Kasumi-1 (cell line): ENCODE measurements at regions not wholly inside any gene's neighbourhood (a gene's known extent, or its start where the extent isn't known, plus 50 kb on each side); places are given as distances from the start of the nearest gene placed in this dataset.

Experiments used
- DNase-seq, 2 experiments: peaks; one replicate each; lab custom pipeline; 2025; lab: John Stamatoyannopoulos, UW

DNA sequence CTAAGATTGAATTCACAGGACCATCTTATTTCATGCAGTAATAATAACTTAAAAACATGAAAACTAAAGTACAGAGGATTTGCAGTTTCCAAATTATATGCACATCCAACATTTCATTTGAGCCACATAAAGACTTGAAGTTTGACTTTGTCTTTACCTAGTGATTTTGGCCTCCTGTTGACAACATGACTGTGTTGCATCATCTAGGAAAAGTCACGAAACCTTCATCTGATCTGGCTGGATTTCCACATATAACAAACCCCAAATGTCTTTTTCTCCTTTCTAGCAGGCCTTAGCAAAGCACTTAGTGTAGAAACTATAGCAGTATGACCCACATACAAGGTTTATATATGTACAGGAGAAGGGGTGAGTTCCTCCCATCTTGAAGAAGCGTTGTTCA, 406.5 kb upstream of the CDH5 start:
- DNase-seq = no peak

DNA sequence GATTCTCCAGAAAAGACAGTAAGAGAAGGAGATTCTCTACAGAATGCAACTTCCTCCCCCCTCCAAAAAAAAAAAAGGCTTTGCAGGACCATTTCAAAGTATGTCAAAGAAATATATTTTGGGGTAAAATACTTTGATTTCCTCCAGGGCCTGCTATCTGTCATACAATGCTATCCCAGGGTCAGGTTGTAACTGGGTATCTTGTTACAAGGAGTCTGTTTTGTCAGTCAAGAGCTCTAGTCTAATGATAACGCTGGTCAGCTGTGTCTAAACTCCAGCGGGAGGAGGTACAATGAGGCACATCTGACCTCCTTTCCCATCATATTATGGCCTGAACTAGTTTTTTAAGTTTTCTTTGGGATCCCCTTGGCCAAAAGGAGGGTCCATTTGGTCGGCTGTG, 408.4 kb upstream of the CDH5 start:
- DNase-seq = no peak

DNA sequence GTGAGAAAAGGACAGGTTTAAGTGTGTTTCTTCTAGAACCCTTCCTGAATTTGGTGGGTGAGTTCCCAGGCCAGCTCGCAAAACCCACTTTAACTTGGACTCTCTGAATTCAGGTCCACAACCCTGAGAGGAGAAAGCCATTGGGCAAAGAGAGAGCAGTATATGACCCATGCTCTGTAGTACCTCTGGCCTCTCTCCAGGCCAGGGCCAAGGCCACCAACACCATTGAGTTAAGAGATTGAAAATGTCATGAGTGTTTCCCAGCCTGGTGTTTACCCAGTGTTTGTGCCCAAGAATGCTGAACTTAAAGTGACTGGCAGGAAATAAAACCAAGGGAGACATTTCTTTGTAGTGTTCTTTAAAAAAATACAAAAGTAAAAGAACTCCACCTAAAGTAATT, 410.4 kb upstream of the CDH5 start:
- no peak for DNase-seq

DNA sequence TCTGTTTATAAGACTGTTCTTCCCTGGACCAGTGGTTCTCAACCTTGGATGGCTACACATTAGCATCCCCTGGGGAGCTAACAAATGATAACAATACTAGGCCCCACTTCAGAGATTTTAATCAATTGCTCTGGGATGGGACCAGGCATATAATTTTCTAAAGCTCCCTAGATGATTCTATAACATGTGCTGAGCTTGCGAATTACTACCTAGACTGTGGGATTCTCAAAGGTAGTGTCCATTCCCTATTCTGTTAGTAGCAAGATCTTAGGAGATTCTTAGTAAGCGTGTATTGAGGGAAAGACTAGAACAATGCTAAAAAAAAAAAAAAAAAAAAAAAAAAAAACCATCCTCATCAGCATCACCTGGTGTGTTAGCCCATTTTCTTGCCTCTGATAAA, 412.0 kb upstream of the CDH5 start:
- no peak for DNase-seq

DNA sequence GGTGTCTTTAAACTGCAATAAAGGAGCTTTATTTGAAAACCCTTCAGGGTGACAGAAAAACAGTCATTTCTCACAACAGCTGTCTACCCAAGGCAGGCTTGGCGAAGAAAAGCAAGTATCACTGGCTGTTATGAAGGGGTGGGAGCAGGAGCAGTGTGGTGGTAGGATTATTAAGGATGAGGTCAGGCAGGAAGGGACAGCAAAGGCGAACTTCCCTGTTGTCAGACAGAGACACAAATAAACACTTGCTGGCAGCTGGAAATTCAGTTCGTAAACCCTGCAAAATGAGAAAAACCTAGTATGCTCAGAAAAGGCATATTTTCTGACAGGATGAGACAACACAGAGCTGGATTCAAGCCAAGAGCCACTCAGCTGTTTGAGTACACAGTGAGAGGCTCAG, 416.3 kb upstream of the CDH5 start:
- no peak for DNase-seq

DNA sequence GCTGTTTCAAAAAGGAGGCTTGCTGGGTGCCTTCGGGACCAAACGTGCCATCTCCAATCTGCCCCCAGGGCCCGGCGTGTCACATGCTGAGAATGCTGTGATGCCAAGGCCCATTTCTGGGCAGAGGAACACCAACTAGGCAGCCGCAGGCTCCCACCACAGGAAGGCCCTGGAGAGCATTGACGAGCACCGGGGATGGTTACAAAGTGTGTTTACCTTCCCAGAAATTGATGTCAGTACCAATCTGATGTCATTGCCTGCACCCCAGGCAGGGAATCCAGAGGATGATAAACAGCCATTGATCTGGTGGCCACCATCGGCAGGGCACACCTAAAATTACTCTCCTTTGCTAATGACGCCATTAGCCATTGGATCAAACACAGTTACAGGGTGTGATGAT, 418.1 kb upstream of the CDH5 start:
- no peak for DNase-seq

DNA sequence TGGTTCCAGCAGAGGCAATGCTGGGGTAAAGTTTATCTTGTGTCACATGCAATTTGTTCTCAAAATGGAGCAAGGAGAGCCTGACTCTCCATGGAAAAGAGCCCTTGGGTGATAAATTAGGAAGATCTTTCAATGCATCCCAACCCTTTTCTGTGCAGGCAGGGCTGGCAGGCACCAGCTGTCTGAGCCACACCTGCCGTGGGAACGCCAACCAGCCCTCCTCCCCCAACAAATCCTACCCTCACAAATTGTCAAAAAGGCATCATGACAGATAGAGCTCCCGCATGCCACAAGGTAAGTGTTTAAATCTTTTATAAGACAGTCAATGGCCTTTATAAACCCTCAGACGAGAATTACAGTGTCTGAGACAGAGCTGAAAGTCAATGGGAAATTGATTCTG, 418.5 kb upstream of the CDH5 start:
- no peak for DNase-seq

DNA sequence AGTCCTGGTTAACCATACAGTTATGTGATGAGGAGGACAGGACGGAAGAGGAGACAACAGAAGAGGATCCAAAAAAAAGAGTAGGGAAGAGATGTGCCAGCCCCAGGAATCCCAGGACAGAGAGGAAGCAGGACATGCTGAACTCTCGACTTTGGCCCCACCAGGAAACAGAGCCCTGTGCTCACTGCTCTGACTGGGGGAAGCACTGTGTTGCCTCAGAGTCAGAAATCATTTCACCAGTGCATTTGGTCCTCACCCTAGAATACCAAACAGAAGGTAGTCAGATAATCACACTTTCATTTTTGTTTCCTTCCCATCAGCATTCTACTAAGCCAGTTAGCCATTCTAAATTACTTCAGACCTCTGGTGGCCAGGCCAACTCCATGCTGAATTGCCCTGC, 421.0 kb upstream of the CDH5 start:
- DNase-seq = no peak

DNA sequence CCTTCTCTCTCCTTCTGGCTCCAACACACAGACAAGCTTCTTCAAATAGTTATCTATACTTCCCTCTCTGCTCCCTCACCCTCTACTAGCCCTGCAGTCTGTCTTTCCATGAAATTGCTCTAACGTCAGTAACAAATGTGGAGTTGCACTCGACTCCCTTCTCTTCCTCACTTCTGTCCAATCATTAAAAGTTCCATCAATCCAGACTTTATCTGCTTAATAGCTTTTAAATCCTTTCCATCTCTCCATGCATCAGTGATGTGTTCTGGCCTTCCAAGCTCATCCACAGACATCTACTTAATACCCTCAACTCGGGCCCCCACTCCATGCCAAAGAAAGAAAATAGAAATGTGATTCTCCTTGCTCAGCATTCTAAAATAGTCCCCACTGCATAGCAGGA, 422.1 kb upstream of the CDH5 start:
- no peak for DNase-seq

DNA sequence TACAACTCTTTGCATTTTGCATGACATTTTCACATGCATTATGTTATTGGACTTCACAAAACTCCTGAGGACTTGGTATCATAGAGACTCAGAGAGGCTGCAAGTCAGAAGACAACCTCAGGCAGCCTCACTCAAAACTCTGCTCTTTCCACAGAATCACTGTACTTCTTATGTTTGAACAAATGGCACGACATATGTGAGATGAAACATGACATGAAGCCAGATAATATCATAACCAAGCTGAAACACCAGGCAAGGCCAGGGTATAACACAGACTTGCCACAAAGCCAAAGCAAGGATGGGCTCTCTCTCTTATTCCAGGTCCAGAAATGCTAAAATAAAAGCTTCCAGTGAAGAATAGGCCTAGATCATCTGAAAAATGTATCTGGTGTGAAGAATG, 425.8 kb upstream of the CDH5 start:
- no peak for DNase-seq

DNA sequence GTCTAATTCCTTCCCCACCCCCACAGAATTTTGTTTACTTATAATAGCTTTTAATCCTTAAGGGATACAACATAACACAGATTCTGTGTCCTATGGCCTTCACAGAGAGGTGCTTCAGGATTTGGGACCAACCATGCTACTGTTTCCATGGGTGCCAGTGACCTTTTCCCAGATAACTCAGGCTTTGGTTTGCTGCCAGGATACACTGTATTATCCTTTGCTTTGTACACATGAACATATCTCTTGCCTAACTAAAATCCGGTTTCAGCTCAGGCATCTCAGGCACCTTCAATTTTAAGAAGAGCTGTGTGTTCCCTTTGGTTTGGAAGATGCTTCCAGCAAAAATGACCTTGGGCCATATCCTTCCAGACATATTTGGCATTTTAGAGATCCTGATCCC, 428.4 kb upstream of the CDH5 start:
- DNase-seq = no peak

DNA sequence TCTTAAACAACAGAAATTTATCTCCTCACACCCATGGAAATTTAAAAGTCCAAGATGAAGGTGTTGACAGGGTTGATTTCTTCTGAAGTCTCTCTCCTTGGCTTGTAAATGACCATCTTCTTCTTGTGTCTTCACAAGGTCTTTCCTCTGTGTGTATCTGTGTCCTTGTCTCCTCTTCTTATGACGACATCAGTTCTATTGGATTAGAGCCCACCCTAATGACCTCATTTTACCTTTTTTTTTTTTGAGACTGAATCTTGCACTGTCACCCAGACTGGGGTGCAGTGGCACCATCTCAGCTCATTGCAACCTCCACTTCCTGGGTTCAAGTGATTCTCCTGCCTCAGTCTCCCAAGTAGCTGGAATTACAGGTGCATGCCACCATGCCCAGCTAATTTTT, 429.0 kb upstream of the CDH5 start:
- DNase-seq = no peak

DNA sequence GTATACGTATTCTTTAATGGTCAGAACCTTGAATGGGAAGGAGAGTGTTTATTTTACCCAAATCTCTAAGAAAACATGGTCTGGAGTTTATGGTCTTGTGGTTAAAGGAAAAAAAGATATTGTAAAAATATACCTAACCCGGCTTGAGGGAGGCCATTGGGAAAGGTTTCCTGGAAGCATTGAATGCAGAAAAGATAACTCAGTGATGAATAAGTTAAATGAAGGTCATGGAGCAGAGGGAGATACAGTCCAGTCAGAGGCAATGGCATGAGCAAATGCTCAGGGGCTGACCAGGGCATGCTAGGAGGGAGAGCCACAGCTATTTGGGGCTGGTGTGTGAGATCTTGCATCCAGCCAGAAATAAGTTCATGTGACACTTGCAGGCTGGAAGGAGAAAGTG, 430.4 kb upstream of the CDH5 start:
- DNase-seq = no peak

DNA sequence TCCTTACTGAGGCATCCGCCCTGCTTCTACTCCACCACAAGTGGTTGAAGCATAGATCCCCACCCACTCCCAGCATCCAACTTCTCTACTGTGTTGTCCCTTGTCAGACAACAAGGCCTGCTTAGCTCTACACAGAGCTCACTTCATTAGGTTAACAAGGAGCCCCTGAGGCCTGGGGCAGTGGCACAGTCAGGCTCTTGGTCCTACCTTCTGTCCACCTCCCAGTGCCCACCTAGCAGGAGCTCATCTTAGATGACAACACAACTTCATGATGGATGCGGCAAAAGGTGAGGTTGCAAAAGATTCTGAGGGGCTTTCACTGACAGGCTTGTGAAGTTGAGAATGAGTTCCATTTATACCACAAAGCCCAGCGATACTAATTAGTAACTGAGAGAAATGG, 432.0 kb upstream of the CDH5 start:
- DNase-seq = no peak

DNA sequence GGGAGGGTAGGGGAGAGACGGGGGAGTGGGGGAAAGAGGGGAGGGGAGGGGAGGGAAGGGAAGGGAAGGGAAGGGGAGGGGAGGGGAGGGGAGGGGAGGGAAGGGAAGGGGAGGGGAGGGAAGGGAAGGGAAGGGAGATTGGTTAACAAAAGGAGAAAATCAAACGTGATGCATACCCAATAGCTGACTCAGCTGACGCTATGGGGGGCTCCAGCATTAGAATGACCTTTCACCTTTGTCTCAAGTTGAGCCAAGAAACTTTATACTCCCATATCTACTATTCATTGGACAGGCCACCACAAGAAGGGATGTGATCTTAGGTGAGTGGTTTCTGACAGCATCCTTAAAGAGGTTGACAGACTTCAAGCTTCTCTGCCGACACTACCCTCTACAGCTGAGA, 432.8 kb upstream of the CDH5 start:
- DNase-seq = no peak

DNA sequence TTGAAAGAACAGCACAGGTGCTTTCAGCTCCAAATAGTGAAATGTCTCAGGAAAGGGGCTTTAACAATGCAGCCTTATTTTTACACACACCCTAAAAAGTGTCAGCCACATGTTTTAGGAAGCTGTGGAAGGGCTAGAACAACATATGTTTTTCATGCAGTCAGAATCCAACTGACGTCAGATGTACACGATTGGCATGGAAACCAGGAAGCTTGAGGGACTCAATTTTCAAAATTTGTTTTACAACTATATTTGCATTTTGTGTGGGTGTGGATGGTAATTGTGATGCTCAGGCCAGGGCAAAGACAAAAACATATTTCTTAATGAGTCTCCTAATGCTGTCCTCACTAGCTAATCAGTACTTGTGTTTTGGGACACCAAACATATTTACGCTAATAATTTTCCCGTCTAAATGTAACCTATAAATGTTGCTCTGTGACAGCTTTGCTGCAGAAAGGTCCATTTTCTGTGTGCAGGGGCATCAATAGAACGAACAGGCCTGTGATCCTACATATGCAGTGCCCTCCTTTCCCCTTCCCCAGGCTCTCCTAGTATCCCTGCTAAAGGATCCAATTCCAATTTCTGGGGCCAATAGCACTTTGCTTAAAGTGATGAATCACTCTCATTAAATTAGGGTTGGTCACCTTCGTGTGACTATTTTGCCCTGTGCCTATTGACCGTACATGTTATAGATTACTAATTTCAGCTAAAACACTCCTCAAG, 434.0 kb upstream of the CDH5 start:
- no peak for DNase-seq

DNA sequence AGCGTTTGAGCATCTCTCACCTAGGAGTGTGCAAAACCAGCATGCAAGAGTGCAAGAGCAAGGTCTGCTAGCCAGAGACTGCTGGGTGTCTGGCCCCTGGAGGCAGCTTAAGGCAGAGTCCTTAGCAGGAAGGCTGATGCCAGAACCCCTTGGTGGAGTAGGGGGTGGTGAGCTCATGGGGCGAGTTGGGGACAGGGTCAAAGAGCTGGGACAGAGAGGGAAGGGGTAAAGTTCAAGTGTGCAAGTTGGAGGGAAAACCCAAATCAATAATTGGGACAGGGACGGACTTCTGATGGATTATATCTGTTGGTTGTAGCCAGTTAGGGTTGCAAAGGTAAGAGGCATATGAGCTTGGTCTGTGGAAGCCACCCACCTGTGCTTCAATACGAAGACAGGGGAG, 443.6 kb upstream of the CDH5 start:
- DNase-seq = no peak

DNA sequence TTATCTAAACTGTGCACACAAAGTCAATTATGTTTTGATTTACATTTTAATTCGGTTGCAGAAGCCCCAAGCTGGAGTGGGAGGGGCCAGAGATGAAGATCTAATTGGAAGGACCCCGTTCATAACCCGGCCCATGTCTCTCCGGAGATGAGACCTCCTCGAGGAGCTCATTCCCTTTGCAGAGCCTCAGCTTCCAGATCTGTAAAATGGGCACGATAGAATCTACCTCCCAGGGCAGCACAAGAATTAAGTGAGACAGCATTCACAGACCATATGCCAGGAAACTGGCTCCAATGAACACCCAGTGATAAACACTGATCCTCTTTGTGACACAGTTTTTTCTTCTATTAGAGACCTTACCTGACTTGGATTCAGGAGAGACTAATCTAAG, 446.5 kb upstream of the CDH5 start:
- DNase-seq = no peak

DNA sequence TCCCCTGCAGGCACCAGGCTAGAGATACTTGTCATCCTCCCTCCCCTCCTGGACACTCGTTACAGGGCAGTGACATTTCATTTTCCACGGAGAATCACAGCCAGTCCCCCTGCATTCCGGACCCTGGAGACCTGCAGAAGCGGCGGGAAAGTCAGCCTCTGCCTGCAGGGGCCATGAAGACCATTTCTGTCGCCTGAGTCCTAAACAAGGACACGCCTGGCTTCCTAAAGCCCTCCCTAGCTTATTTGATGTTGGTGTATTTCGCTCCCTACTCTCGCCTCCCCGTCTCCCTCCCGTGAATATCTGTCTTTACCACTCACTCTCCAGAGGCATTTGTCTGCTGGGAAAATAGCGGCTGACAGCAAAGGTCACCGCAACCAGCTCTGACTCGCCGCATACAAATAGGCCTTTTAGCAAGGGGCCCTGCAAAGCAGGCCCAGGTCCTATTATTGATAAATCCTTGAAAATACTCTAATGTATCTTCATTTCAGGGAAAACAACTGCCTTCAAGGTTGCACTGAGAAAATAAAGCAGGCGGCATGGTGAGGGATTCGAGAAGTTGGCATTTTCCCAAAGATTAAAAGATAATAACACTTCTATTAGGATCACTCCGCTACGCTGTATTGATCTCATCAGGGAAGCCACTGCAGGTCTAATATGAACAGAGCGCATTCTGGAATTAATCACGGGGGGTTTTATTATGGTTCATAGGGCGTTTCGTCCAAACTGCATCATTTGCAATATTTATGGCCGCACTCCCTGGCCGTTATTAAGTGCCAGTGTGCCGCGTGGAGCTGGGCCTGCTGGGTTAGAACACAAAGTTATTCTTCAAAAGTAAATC, 447.1 kb upstream of the CDH5 start:
- DNase-seq = no peak

DNA sequence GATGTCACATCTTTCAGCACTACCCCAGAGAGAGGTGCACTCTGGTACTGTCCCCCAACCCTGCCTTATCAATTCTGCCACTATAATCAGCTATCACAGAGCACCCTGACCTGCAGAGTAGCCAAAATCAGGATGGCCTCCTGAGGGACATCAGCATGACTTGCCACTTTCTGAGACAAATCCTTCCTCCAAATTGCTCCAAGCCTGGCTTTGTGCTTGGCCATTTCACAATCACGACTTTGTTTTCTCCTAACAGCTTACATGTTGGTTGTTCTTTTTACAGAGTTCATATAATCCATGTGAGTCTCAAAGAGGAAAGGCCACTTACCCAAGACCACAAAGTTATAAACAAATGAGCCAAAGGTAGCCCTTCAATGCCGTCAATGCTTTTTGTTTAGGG, 449.0 kb upstream of the CDH5 start:
- no peak for DNase-seq

DNA sequence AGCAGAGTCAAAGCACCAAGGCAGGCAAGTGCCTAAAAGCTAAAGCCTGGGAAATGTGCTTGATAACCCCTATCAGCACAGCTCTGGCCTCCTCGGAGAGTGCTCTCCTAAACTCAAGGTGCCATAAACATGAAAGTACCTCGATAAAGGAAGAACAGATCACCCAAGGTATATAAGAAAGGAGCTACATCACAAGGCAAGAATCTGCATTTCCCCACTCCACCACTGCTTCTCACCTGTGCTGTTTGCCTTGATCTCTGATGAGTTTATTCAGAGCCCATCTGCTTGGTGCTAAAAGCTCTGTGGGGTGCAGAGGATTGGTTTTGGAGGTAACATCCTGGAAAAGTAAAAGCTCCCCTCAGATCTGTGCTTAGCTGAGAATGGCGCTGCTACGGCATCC, 449.5 kb upstream of the CDH5 start:
- DNase-seq = no peak

DNA sequence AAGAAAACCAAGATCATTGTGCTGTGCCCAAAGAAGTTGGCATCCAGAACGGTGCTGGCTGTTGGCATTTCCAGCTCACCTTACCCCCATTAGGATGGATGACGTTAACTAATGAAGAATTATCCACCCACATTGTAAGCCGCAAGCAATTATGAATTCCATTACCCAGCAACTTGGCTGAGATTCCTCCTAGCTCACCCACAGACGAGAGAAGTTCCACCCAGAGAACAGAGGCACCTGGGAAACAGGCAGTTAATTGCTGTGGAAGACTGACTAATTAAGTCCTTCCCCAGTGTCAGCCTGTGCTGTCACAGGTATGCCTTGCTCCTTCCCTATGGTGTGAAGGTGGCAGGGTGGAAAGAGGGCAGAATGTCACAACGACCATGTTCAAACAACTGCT, 456.2 kb upstream of the CDH5 start:
- DNase-seq = no peak

DNA sequence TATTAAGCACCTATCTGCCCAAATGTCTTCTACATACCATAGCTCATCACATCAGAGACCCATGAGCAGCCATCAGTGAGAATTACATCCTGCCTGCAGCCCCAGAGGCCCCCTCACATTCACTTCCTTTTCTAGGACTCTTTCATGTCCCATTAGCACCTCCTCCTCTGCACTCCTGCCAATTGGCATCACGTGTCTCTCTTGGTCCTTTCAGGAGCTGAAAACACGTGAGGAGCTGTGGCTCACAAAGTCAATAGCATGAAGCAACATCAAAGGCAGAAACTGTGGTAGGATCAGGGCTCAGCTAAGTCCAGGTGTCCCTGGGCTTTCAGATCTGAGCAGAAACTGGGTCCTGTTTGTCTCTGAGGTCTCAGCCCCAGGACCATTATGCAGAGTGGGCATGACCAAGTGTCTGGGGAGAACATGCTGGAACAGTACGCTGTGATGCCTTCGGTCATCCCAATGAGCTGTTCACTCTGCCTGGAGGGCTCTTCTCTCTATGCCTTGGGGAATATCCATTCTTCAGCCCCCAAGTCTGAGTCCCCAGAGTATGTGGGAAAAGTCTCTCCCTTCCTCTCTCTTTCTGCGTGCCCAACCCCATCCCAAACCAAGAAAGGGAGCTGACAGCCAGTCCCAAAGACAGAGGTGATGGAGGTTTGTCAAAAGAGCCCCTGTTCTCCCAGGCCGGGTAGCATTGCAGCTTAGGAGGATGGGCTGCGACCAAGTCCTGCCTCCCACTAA, 457.0 kb upstream of the CDH5 start:
- no peak for DNase-seq
